Astrocyte (in vitro differentiated cells and primary cell): ENCODE measurements at regions not wholly inside any gene's neighbourhood (a gene's known extent, or its start where the extent isn't known, plus 50 kb on each side); places are given as distances from the start of the nearest gene placed in this dataset.

Source experiments
- DNase-seq: peaks from one replicate; pipeline ENCODE4 v3.0.0-alpha.2; 2010; ENCODE audit warnings: low read depth
- FAIRE-seq: peaks from 2 replicates; lab custom pipeline; 2011; peaks lifted over from hg19 to GRCh38; lab: Jason Lieb, UNC
- H2AFZ ChIP-seq: 2 replicates; pipeline ENCODE4 v1.6.0; 2012; ENCODE audit warnings: low read depth, low read length, inconsistent platforms
- H3K27ac ChIP-seq: 2 replicates; pipeline ENCODE4 v1.5.1; 2011; ENCODE audit warnings: low read depth, low read length, inconsistent platforms
- H3K27me3 ChIP-seq: 2 replicates; pipeline ENCODE4 v1.6.0; 2011; ENCODE audit warnings: low read length, inconsistent platforms; ENCODE audit not compliant: insufficient read depth
- H3K36me3 ChIP-seq: 2 replicates; pipeline ENCODE4 v1.5.1; 2011; ENCODE audit warnings: low read length, inconsistent platforms; ENCODE audit not compliant: insufficient read depth
- H3K4me1 ChIP-seq: 2 replicates; pipeline ENCODE4 v1.5.1; 2011; ENCODE audit warnings: low read length, inconsistent platforms; ENCODE audit not compliant: insufficient read depth
- H3K4me2 ChIP-seq: 2 replicates; pipeline ENCODE4 v1.6.0; 2012; ENCODE audit warnings: low read length, inconsistent platforms
- H3K4me3 ChIP-seq: 2 replicates; pipeline ENCODE4 v1.5.1; 2011; ENCODE audit warnings: low read depth, mild to moderate bottlenecking, low read length, inconsistent platforms; ENCODE audit not compliant: insufficient read depth
- H3K79me2 ChIP-seq: 2 replicates; pipeline ENCODE4 v1.6.0; 2012; ENCODE audit warnings: mild to moderate bottlenecking, low read length, inconsistent platforms; ENCODE audit not compliant: insufficient read depth
- H3K9ac ChIP-seq: 2 replicates; pipeline ENCODE4 v1.6.0; 2012; ENCODE audit warnings: mild to moderate bottlenecking, low read length, inconsistent platforms
- H3K9me3 ChIP-seq: 2 replicates; pipeline ENCODE4 v1.5.1; 2012; ENCODE audit warnings: low read depth, mild to moderate bottlenecking, low read length, inconsistent platforms; ENCODE audit not compliant: insufficient read depth
- H4K20me1 ChIP-seq: 2 replicates; pipeline ENCODE4 v1.6.0; 2012; ENCODE audit warnings: low read length, inconsistent platforms; ENCODE audit not compliant: insufficient read depth
- H3K27ac Mint-ChIP-seq: one replicate; pipeline ENCODE4 v1.8.0; 2021; ENCODE audit warnings: mild to moderate bottlenecking, mixed read lengths; ENCODE audit not compliant: unreplicated experiment
- H3K27me3 Mint-ChIP-seq: one replicate; pipeline ENCODE4 v1.8.0; 2021; ENCODE audit warnings: low read depth, mixed read lengths; ENCODE audit not compliant: unreplicated experiment
- H3K36me3 Mint-ChIP-seq: one replicate; pipeline ENCODE4 v1.8.0; 2021; ENCODE audit warnings: low read depth, mixed read lengths; ENCODE audit not compliant: unreplicated experiment
- H3K4me1 Mint-ChIP-seq: one replicate; pipeline ENCODE4 v1.8.0; 2021; ENCODE audit warnings: low read depth, mixed read lengths; ENCODE audit not compliant: unreplicated experiment
- H3K4me3 Mint-ChIP-seq: one replicate; pipeline ENCODE4 v1.8.0; 2021; ENCODE audit warnings: mild to moderate bottlenecking, moderate library complexity, mixed read lengths; ENCODE audit not compliant: unreplicated experiment
- H3K9me3 Mint-ChIP-seq: one replicate; pipeline ENCODE4 v1.8.0; 2021; ENCODE audit warnings: mild to moderate bottlenecking, mixed read lengths; ENCODE audit not compliant: unreplicated experiment
- CTCF ChIP-seq: IDR thresholded peaks from 2 replicates; pipeline ENCODE4 v1.5.1; 2011; ENCODE audit warnings: low read depth, mild to moderate bottlenecking, inconsistent platforms, low read length, moderate library complexity; ENCODE audit not compliant: insufficient read depth
- EZH2 ChIP-seq: IDR thresholded peaks from 2 replicates; pipeline ENCODE4 v1.6.1; 2012; ENCODE audit warnings: mild to moderate bottlenecking, low read length, inconsistent platforms; ENCODE audit not compliant: insufficient read depth

GRCh38 chr10:43943119-43943817 lies 294.6 kb upstream of the ZNF32 start:
- no peak overlapping the region for H3K27ac ChIP-seq
- no peak overlapping the region for H3K4me2 ChIP-seq
- Mint-ChIP-seq H3K27me3 (peaks cover 16% of the 10 kb centered on the region), H3K36me3 (no peaks in the 10 kb centered on the region), H3K27ac (no peak overlapping the region), H3K9me3 (peaks cover 5% of the 10 kb centered on the region), H3K4me3 (no peak overlapping the region), H3K4me1 (peaks cover 10% of the 10 kb centered on the region)
- no peaks in the 10 kb centered on the region for H3K79me2 ChIP-seq
- no peak for DNase-seq
- H3K4me3 ChIP-seq = no peak overlapping the region
- no peak for TF ChIP-seq EZH2
- no peak for TF ChIP-seq CTCF
- H3K4me1 ChIP-seq = no peaks in the 10 kb centered on the region
- no peaks in the 10 kb centered on the region for H3K27me3 ChIP-seq
- no peaks in the 10 kb centered on the region for H3K36me3 ChIP-seq
- H2AFZ ChIP-seq = no peak overlapping the region
- no peak for FAIRE-seq
- H3K9me3 ChIP-seq = no peaks in the 10 kb centered on the region
- no peak overlapping the region for H3K9ac ChIP-seq
- no peaks in the 10 kb centered on the region for H4K20me1 ChIP-seq

GRCh38 chr10:43942096-43942850 lies 293.6 kb upstream of the ZNF32 start:
- no peaks in the 10 kb centered on the region for H3K4me1 ChIP-seq
- no peak for FAIRE-seq
- H4K20me1 ChIP-seq = no peaks in the 10 kb centered on the region
- no peak for TF ChIP-seq EZH2
- no peak for TF ChIP-seq CTCF
- H3K36me3 Mint-ChIP-seq = no peaks in the 10 kb centered on the region
- no peaks in the 10 kb centered on the region for H3K79me2 ChIP-seq
- no peaks in the 10 kb centered on the region for H3K36me3 ChIP-seq
- peaks cover 16% of the 10 kb centered on the region for H3K27me3 Mint-ChIP-seq
- no peak overlapping the region for H3K27ac Mint-ChIP-seq
- no peaks in the 10 kb centered on the region for H3K9me3 ChIP-seq
- no peaks in the 10 kb centered on the region for H3K27me3 ChIP-seq
- H3K4me3 Mint-ChIP-seq = no peak overlapping the region
- no peak overlapping the region for H3K9ac ChIP-seq
- DNase-seq = no peak
- H3K27ac ChIP-seq = no peak overlapping the region
- no peak overlapping the region for H3K4me3 ChIP-seq
- H2AFZ ChIP-seq = peak overlapping the region; percentile 17
- H3K4me2 ChIP-seq = no peak overlapping the region
- H3K4me1 Mint-ChIP-seq = peaks cover 10% of the 10 kb centered on the region
- peaks cover 5% of the 10 kb centered on the region for H3K9me3 Mint-ChIP-seq
